ENCODE measurements at regions not wholly inside any gene's neighbourhood (a gene's known extent, or its start where the extent isn't known, plus 50 kb on each side); places are given as distances from the start of the nearest gene placed in this dataset.
"Not testable (repeated sequence)": the region's sequence is repeated elsewhere in the genome, so short reads cannot be mapped to it uniquely, and the experiment has no call there.

GRCh38 chr3:191148131-191148530, 50.9 kb upstream of the OSTN start:
- peak; percentile 17 for DNase-seq

- DNase-seq, result no peak
Observed at GRCh38 chr3:191143224-191143623, 55.8 kb upstream of the OSTN start.

GRCh38 chr3:191141728-191142127, 57.3 kb upstream of the OSTN start:
- DNase-seq, result peak; percentile 84

- DNase-seq, result peak; percentile 40
Observed at GRCh38 chr3:191139736-191140135, 59.3 kb upstream of the OSTN start.

GRCh38 chr3:191138937-191139336, 60.1 kb upstream of the OSTN start:
- no peak for DNase-seq

- no peak for DNase-seq
Observed at GRCh38 chr3:191137708-191138107, 61.3 kb upstream of the OSTN start.

GRCh38 chr3:191136347-191136746, 62.7 kb upstream of the OSTN start:
- DNase-seq, result peak; percentile 15

- no peak for DNase-seq
Observed at GRCh38 chr3:191135175-191135574, 63.9 kb upstream of the OSTN start.

GRCh38 chr3:191133359-191133758, 65.7 kb upstream of the OSTN start:
- no peak for DNase-seq

GRCh38 chr3:191131305-191131704, 67.7 kb upstream of the OSTN start:
- DNase-seq, result no peak

GRCh38 chr3:191124891-191125290, 74.2 kb upstream of the OSTN start:
- DNase-seq, result not testable (repeated sequence)

- DNase-seq, result no peak
Observed at GRCh38 chr3:191123946-191124345, 75.1 kb upstream of the OSTN start.

GRCh38 chr3:191123231-191123630, 75.8 kb upstream of the OSTN start:
- no peak for DNase-seq

- no peak for DNase-seq
Observed at GRCh38 chr3:191120447-191121298, 78.4 kb upstream of the OSTN start.

GRCh38 chr3:191119415-191120295, 79.4 kb upstream of the OSTN start:
- DNase-seq, result no peak

- DNase-seq, result no peak
Observed at GRCh38 chr3:191111722-191112121, 87.3 kb upstream of the OSTN start.

GRCh38 chr3:191105418-191105817, 93.6 kb upstream of the OSTN start:
- DNase-seq, result no peak

- no peak for DNase-seq
Observed at GRCh38 chr3:191100516-191100915, 98.5 kb upstream of the OSTN start.

GRCh38 chr3:191094057-191094845, 104.8 kb upstream of the OSTN start:
- peak; percentile 79 for DNase-seq

- DNase-seq, result no peak
Observed at GRCh38 chr3:191087391-191087790, 111.7 kb upstream of the OSTN start.

GRCh38 chr3:191085091-191085490, 114.0 kb upstream of the OSTN start:
- no peak for DNase-seq

- not testable (repeated sequence) for DNase-seq
Observed at GRCh38 chr3:191078913-191079312, 120.1 kb upstream of the OSTN start.

All from fibroblast of skin of scalp (primary cell).